ENCODE measurements at regions not wholly inside any gene's neighbourhood (a gene's known extent, or its start where the extent isn't known, plus 50 kb on each side); places are given as distances from the start of the nearest gene placed in this dataset.
"Not testable (repeated sequence)": the region's sequence is repeated elsewhere in the genome, so short reads cannot be mapped to it uniquely, and the experiment has no call there.

DNA sequence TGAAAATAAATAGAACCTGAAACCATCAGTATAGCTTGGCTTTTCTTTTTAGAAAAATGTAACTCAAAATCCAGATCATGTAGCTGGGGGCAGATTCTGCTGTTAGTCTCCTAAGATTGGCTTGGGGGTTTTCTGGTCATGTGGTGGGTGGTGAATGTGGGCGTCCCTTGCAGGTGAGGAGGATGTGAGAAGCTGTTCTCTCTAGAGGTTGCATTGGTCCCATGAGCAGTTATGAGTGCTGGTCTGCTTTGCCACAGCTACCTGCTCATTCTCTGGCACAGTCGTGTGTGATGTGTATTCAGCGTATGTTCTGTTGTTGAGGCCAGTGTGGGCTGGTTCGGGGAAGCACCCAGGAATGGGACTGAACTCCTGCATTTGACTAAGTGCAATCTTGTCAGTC, 466.8 kb downstream of the DIRAS2 start:
- Histone ChIP-seq H3K27me3 (no peaks in the 10 kb centered on the region), H3K9me3 (peaks cover 0 to 3% of the 10 kb centered on the region in 2 donors), H3K27ac (no peak overlapping the region), H3K4me3 (no peak overlapping the region), H3K36me3 (no peaks in the 10 kb centered on the region), H3K4me1 (no peaks in the 10 kb centered on the region)
- intact Hi-C loops (cut with DNase I; ENCODE audit: low total_unique reads), result no loop called here
- no peak for DNase-seq (ENCODE audit: low spot score in 2 of 2)
- no peak for TF ChIP-seq POLR2A (IDR thresholded peaks at IDR 0.05)
- TF ChIP-seq, protein P1, sequence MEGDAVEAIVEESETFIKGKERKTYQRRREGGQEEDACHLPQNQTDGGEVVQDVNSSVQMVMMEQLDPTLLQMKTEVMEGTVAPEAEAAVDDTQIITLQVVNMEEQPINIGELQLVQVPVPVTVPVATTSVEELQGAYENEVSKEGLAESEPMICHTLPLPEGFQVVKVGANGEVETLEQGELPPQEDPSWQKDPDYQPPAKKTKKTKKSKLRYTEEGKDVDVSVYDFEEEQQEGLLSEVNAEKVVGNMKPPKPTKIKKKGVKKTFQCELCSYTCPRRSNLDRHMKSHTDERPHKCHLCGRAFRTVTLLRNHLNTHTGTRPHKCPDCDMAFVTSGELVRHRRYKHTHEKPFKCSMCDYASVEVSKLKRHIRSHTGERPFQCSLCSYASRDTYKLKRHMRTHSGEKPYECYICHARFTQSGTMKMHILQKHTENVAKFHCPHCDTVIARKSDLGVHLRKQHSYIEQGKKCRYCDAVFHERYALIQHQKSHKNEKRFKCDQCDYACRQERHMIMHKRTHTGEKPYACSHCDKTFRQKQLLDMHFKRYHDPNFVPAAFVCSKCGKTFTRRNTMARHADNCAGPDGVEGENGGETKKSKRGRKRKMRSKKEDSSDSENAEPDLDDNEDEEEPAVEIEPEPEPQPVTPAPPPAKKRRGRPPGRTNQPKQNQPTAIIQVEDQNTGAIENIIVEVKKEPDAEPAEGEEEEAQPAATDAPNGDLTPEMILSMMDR (IDR thresholded peaks at IDR 0.05), result no peak
- no peak for TF ChIP-seq POLR2AphosphoS5 (IDR thresholded peaks at IDR 0.05)

DNA sequence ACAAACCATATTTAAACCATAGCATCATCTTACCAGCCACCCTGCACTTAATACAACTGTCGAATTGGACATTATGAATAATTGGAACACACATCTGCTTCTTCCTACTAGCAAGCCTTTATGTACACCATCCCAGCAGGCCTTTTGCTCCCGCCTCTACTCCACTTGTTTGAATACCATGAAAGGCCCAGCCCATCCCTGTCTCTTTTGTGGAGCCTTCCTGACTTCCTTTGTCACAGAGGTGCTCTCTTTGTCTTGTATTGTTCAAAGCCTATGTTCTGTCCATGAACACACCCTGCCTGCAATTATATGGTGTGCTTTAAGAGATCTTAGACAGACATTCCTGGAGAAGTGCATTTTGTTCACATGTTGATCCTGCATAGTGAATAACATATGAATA, 465.7 kb downstream of the DIRAS2 start:
- no peak for DNase-seq (ENCODE audit: low spot score in 2 of 2)
- Histone ChIP-seq H3K27me3 (no peaks in the 10 kb centered on the region), H3K4me1 (no peaks in the 10 kb centered on the region), H3K27ac (no peak overlapping the region), H3K9me3 (no peaks in the 10 kb centered on the region), H3K36me3 (no peaks in the 10 kb centered on the region), H3K4me3 (no peak overlapping the region)
- intact Hi-C loops (cut with DNase I; ENCODE audit: low total_unique reads), result no loop called here
- no peak for TF ChIP-seq POLR2AphosphoS5 (IDR thresholded peaks at IDR 0.05)
- TF ChIP-seq, protein P1 (IDR thresholded peaks at IDR 0.05), result no peak

DNA sequence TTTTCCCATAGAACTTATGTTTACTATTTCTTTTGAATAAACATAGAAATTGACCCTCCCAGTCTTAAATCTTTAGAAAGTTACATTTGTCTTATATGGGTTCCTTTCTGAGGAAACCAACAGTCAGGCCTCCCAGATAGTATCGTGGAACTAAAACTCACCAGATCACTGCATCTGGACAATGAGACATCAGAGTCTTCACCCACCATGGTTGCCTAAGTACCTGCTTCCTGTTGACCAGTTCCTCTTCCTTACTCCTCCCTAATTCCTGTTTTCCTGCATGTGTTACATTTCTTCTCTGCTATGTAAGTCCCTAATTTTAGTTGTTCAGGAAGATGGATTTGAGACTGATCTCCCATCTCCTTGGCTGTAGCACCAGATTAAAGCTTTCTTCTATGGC, 462.2 kb downstream of the DIRAS2 start:
- Histone ChIP-seq H3K27ac (no peak overlapping the region), H3K4me1 (no peaks in the 10 kb centered on the region), H3K27me3 (no peaks in the 10 kb centered on the region), H3K9me3 (no peaks in the 10 kb centered on the region), H3K4me3 (no peak overlapping the region), H3K36me3 (no peaks in the 10 kb centered on the region)
- TF ChIP-seq POLR2AphosphoS5 (IDR thresholded peaks at IDR 0.05), result no peak
- intact Hi-C loops (cut with DNase I; ENCODE audit: low total_unique reads), result no loop called here
- DNase-seq (ENCODE audit: low spot score in 2 of 2), result no peak

DNA sequence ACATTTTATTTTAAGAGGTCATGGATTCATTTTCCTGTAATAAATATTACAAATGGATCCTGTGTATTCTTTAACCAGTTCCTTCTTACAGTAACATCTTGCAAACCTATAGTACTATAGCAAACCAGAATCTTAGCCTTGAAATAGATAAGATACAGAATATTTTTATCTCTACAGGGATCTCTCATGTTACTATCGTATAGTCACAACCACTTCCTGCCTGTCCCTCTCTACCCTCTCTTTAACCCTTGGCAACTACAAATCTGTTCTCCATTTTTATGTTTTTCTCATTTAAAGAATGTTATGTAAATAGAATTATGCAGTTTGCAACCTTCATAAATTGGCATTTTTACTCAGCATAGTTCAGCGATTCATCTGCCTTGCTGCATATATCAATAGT, 454.0 kb downstream of the DIRAS2 start:
- Histone ChIP-seq H3K9me3 (peaks cover 0 to 12% of the 10 kb centered on the region in 2 donors), H3K36me3 (no peaks in the 10 kb centered on the region), H3K4me3 (no peak overlapping the region), H3K27ac (no peak overlapping the region), H3K27me3 (no peaks in the 10 kb centered on the region), H3K4me1 (no peaks in the 10 kb centered on the region)
- DNase-seq (ENCODE audit: low spot score in 2 of 2), result no peak
- TF ChIP-seq POLR2AphosphoS5 (IDR thresholded peaks at IDR 0.05) (no peak), POLR2A (IDR thresholded peaks at IDR 0.05) (no peak)
- TF ChIP-seq, protein P1 (IDR thresholded peaks at IDR 0.05), result no peak
- intact Hi-C loops (cut with DNase I; ENCODE audit: low total_unique reads), result no loop called here

DNA sequence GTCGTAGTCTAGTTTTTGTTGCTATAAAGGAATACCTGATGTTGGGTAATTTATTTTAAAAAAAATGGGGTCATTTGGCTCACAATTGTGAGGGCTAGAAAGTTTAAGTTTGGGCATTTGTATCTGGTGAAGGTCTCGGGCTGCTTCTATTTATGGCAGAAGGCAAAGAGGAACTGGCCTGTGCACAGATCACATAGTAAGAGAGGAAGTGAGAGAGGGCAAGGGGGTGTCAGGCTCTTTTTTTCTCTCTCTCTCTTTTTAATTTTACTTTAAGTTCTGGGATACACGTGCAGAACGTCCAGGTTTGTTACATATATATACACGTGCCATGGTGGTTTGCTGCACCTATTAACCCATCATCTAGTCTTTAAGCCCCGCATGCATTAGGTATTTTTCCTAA, 453.3 kb downstream of the DIRAS2 start:
- TF ChIP-seq, protein P1 (IDR thresholded peaks at IDR 0.05), result no peak
- TF ChIP-seq POLR2AphosphoS5 (IDR thresholded peaks at IDR 0.05) (no peak), POLR2A (IDR thresholded peaks at IDR 0.05) (no peak)
- intact Hi-C loops (cut with DNase I; ENCODE audit: low total_unique reads), result no loop called here
- H3K27me3 ChIP-seq, result no peaks in the 10 kb centered on the region
- no peak overlapping the region for H3K27ac ChIP-seq
- no peaks in the 10 kb centered on the region for H3K36me3 ChIP-seq
- H3K4me3 ChIP-seq, result no peak overlapping the region
- H3K9me3 ChIP-seq, result peaks cover 0 to 12% of the 10 kb centered on the region in 2 donors
- no peaks in the 10 kb centered on the region for H3K4me1 ChIP-seq
- DNase-seq (ENCODE audit: low spot score in 2 of 2), result no peak

DNA sequence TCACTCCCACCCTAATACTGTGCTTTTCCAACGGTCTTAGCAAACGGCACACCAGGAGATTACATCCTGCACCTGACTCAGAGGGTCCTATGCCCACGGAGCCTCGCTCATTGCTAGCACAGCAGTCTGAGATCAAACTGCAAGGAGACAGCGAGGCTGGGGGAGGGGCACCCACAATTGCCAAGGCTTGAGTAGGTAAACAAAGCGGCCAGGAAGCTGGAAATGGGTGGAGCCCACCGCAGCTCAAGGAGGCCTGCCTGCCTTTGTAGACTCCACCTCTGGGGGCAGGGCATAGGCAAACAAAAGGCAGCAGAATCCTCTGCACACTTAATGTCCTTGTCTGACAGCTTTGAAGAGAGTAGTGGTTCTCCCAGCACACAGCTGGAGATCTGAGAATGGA, 450.2 kb downstream of the DIRAS2 start:
- intact Hi-C loops (cut with DNase I; ENCODE audit: low total_unique reads); H3K27ac ChIP-seq; DNase-seq (ENCODE audit: low spot score in 2 of 2); H3K36me3 ChIP-seq; H3K4me3 ChIP-seq; H3K27me3 ChIP-seq; H3K4me1 ChIP-seq: not testable (repeated sequence)
- peaks cover 0 to 12% of the 10 kb centered on the region in 2 donors for H3K9me3 ChIP-seq

All from breast epithelium (tissue), 4 donors.